ENCODE measurements at regions not wholly inside any gene's neighbourhood (a gene's known extent, or its start where the extent isn't known, plus 50 kb on each side); places are given as distances from the start of the nearest gene placed in this dataset.

DNA sequence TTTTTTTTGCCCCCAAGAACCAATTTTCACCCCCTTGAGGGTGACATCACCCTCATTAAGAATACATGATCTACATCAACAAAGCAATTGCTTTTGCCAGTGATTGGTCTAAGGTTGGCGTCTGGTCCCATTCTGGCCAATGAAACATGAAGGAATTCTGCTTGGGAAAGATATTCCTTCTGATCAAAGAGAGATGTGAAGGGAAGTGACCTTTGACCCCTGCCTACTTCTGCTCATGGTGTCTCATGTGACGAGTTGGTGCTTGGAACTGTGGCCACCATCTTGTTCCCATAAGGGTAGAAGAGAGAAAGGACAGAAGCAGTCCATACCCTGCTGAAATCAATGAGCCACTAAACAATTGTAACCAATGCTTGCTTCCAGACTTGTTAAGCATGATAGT lies 85.1 kb downstream of the LBH start:
- no peak for ATAC-seq (ENCODE audit: poor library complexity)
- H3K36me3 Mint-ChIP-seq (ENCODE audit: low read depth): no peaks in the 10 kb centered on the region
- intact Hi-C loops (cut with DNase I, micrococcal nuclease): loop anchor here (5.0 kb wide), 2 partner anchors 49 to 106 kb away; no protein-coding TSS in a partner anchor
- H3K9me3 Mint-ChIP-seq: no peaks in the 10 kb centered on the region
- CTCF ChIA-PET: no interaction called here
- H3K27me3 ChIP-seq (ENCODE audit: control insufficient read depth in 1 of 2, insufficient read depth in 2 of 2, low read length in 2 of 2): no peaks in the 10 kb centered on the region
- peaks cover 5 to 8% of the 10 kb centered on the region in 2 experiments for H3K9me3 ChIP-seq (ENCODE audit: control insufficient read depth in 1 of 2, insufficient read depth in 1 of 2, low read length in 2 of 2)
- DNase-seq: no peak
- H3K4me3 Mint-ChIP-seq: no peak overlapping the region
- no peaks in the 10 kb centered on the region for H3K27me3 Mint-ChIP-seq
- POLR2A ChIA-PET: interaction anchor here (1.3 to 1.7 kb wide), 2 partner anchors 18 to 20 kb away, joined by 4 to 5 read pairs; no protein-coding TSS in a partner anchor
- peaks cover 21% of the 10 kb centered on the region for H3K4me1 ChIP-seq (ENCODE audit: insufficient read depth, low read length)
- no peaks in the 10 kb centered on the region for H3K36me3 ChIP-seq (ENCODE audit: insufficient read depth, low read length)
- peak overlapping the region; percentile 77 for H3K27ac Mint-ChIP-seq
- no peak overlapping the region for H3K27ac ChIP-seq (ENCODE audit: low read depth in 1 of 2, low read length in 2 of 2)
- TF ChIP-seq, protein P1, sequence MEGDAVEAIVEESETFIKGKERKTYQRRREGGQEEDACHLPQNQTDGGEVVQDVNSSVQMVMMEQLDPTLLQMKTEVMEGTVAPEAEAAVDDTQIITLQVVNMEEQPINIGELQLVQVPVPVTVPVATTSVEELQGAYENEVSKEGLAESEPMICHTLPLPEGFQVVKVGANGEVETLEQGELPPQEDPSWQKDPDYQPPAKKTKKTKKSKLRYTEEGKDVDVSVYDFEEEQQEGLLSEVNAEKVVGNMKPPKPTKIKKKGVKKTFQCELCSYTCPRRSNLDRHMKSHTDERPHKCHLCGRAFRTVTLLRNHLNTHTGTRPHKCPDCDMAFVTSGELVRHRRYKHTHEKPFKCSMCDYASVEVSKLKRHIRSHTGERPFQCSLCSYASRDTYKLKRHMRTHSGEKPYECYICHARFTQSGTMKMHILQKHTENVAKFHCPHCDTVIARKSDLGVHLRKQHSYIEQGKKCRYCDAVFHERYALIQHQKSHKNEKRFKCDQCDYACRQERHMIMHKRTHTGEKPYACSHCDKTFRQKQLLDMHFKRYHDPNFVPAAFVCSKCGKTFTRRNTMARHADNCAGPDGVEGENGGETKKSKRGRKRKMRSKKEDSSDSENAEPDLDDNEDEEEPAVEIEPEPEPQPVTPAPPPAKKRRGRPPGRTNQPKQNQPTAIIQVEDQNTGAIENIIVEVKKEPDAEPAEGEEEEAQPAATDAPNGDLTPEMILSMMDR (IDR thresholded peaks at IDR 0.05): no peak
- no peak overlapping the region for H3K4me3 ChIP-seq (ENCODE audit: low read length)
- peaks cover 54% of the 10 kb centered on the region for H3K4me1 Mint-ChIP-seq (ENCODE audit: low read depth)

DNA sequence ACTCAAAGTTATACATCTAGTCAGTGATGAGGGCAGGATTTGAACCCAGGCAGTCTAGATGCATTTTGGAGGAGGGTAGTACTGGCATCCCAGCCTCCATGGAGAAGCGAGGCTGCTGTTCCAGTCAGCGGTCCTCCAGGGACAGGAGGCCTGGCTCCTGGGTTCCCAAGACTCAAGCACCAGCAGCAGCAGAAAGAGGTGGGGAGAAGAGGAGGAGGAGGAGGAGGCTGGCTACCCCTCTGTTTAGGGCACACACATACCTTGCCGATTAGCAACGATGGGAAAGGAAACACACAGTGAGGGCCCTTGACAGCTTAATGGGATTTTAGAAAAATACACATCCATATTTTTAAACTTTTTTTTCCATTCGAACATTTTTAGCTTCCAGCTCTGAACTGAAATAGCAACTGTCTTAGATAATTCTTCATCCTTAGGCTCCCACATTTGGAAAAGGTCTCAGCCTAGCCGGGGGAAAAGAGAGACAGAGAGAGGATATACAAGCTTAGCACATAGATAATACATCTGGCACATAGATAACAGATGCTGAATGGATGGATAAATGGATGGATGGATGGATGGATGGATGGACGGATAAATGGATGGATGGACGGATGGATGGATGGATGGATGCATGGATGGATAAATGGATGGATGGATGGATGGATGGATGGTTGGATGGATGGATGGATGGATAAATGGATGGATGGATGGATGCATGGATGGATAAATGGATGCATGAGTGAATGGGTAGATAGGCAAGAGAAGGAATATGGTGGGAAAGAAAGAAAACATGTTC lies 87.9 kb downstream of the LBH start:
- intact Hi-C loops (cut with DNase I, micrococcal nuclease): loop anchor here (5.0 kb wide), 2 partner anchors 52 to 103 kb away; no protein-coding TSS in a partner anchor
- Histone ChIP-seq H3K9me3 (ENCODE audit: control insufficient read depth in 1 of 2, insufficient read depth in 1 of 2, low read length in 2 of 2) (peaks cover 0 to 8% of the 10 kb centered on the region in 2 experiments), H3K36me3 (ENCODE audit: insufficient read depth, low read length) (no peaks in the 10 kb centered on the region), H3K4me3 (ENCODE audit: low read length) (no peak overlapping the region), H3K4me1 (ENCODE audit: insufficient read depth, low read length) (peaks cover 21% of the 10 kb centered on the region), H3K27me3 (ENCODE audit: control insufficient read depth in 1 of 2, insufficient read depth in 2 of 2, low read length in 2 of 2) (no peaks in the 10 kb centered on the region), H3K27ac (ENCODE audit: low read depth in 1 of 2, low read length in 2 of 2) (no peak overlapping the region)
- H3K36me3 Mint-ChIP-seq (ENCODE audit: low read depth): no peaks in the 10 kb centered on the region
- peaks cover 55% of the 10 kb centered on the region for H3K4me1 Mint-ChIP-seq (ENCODE audit: low read depth)
- H3K27me3 Mint-ChIP-seq: no peaks in the 10 kb centered on the region
- DNase-seq (no peak), ATAC-seq (ENCODE audit: poor library complexity) (no peak)
- POLR2A ChIA-PET: no interaction called here
- no peak overlapping the region for H3K27ac Mint-ChIP-seq
- H3K9me3 Mint-ChIP-seq: no peaks in the 10 kb centered on the region
- H3K4me3 Mint-ChIP-seq: no peak overlapping the region
- TF ChIP-seq, protein P1 (IDR thresholded peaks at IDR 0.05): no peak
- CTCF ChIA-PET: no interaction called here

DNA sequence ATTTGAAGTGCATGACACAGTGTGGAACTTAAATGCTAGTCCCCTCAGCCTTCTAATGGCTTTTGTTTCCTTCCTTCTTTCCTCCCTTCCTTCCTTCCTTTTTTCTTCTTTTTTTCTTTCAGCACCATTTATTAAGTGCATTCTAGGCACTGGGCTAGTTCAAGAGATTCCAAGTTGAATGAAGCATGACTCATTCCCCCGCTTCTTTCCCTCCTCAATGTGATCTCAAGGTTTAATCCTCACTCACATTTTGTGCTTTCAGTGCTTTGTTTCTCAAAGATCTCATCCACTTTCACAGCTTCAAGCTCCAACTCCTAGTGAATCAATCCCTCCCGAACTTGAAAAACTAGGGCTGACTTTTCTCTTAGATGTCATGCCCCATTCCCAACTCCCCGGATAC lies 90.1 kb downstream of the LBH start:
- TF ChIP-seq, protein P1 (IDR thresholded peaks at IDR 0.05): no peak
- H3K4me3 ChIP-seq (ENCODE audit: low read length): no peak overlapping the region
- H3K4me1 ChIP-seq (ENCODE audit: insufficient read depth, low read length): peaks cover 3% of the 10 kb centered on the region
- H3K36me3 ChIP-seq (ENCODE audit: insufficient read depth, low read length): no peaks in the 10 kb centered on the region
- peaks cover 43% of the 10 kb centered on the region for H3K4me1 Mint-ChIP-seq (ENCODE audit: low read depth)
- no peak overlapping the region for H3K27ac ChIP-seq (ENCODE audit: low read depth in 1 of 2, low read length in 2 of 2)
- H3K27me3 Mint-ChIP-seq: no peaks in the 10 kb centered on the region
- H3K27me3 ChIP-seq (ENCODE audit: control insufficient read depth in 1 of 2, insufficient read depth in 2 of 2, low read length in 2 of 2): no peaks in the 10 kb centered on the region
- no peak overlapping the region for H3K27ac Mint-ChIP-seq
- CTCF ChIA-PET: no interaction called here
- H3K36me3 Mint-ChIP-seq (ENCODE audit: low read depth): no peaks in the 10 kb centered on the region
- ATAC-seq (ENCODE audit: poor library complexity) (no peak), DNase-seq (no peak)
- POLR2A ChIA-PET: no interaction called here
- no peak overlapping the region for H3K4me3 Mint-ChIP-seq
- intact Hi-C loops (cut with DNase I, micrococcal nuclease): no loop called here
- no peaks in the 10 kb centered on the region for H3K9me3 ChIP-seq (ENCODE audit: control insufficient read depth in 1 of 2, insufficient read depth in 1 of 2, low read length in 2 of 2)
- no peaks in the 10 kb centered on the region for H3K9me3 Mint-ChIP-seq

Measured in CD4-positive, alpha-beta T cell (primary cell).